Neural progenitor cell (in vitro differentiated cells): ENCODE measurements at regions not wholly inside any gene's neighbourhood (a gene's known extent, or its start where the extent isn't known, plus 50 kb on each side); places are given as distances from the start of the nearest gene placed in this dataset.
"Not testable (repeated sequence)": the region's sequence is repeated elsewhere in the genome, so short reads cannot be mapped to it uniquely, and the experiment has no call there.

ENCODE experiments used
- DNase-seq: peaks from one replicate; pipeline ENCODE4 v3.0.0-alpha.2; 2016; ENCODE audit warnings: low spot score
- H2AFZ ChIP-seq: fragments of 200-600 bp; sonication (generic); replicated peaks from 2 replicates; pipeline ENCODE4 v1.6.1; 2016; ENCODE audit warnings: antibody characterized with exemption
- H3F3A ChIP-seq: fragments of 200-600 bp; sonication (generic); 2 replicates; pipeline ENCODE4 v1.6.1; 2016; ENCODE audit warnings: antibody characterized with exemption, low read depth
- H3K27ac ChIP-seq: fragments of 200-600 bp; sonication (generic); 2 replicates; pipeline ENCODE4 v1.5.1; 2016; ENCODE audit warnings: mild to moderate bottlenecking
- H3K27me3 ChIP-seq: fragments of 200-600 bp; sonication (generic); 2 replicates; pipeline ENCODE4 v1.6.1; 2016; ENCODE audit warnings: mild to moderate bottlenecking, moderate library complexity
- H3K36me3 ChIP-seq: fragments of 200-600 bp; sonication (generic); 2 replicates; pipeline ENCODE4 v1.5.1; 2016
- H3K4me1 ChIP-seq: fragments of 200-600 bp; sonication (generic); 2 replicates; pipeline ENCODE4 v1.6.1; 2016; ENCODE audit warnings: mixed run types
- H3K4me2 ChIP-seq: fragments of 200-600 bp; sonication (generic); 2 replicates; pipeline ENCODE4 v1.6.1; 2016
- H3K4me3 ChIP-seq: fragments of 200-600 bp; sonication (generic); 2 replicates; pipeline ENCODE4 v1.5.1; 2016
- H3K79me2 ChIP-seq: fragments of 200-600 bp; sonication (generic); 2 replicates; pipeline ENCODE4 v1.6.1; 2016; ENCODE audit warnings: low read depth
- H3K9ac ChIP-seq: fragments of 200-600 bp; sonication (generic); 2 replicates; pipeline ENCODE4 v1.6.1; 2016
- H3K9me3 ChIP-seq: fragments of 200-600 bp; sonication (generic); 2 replicates; pipeline ENCODE4 v1.5.1; 2016; ENCODE audit warnings: low read depth
- H4K20me1 ChIP-seq: fragments of 200-600 bp; sonication (generic); 2 replicates; pipeline ENCODE4 v1.6.1; 2016; ENCODE audit warnings: low read depth
- H3K27ac Mint-ChIP-seq: 3 replicates; pipeline ENCODE4 v1.8.0; 2021; ENCODE audit warnings: mixed read lengths
- H3K27me3 Mint-ChIP-seq: 2 replicates; pipeline ENCODE4 v1.8.0; 2022; ENCODE audit warnings: low read depth, mild to moderate bottlenecking, inconsistent platforms, moderate library complexity, mixed read lengths; ENCODE audit not compliant: insufficient read depth
- H3K36me3 Mint-ChIP-seq: 3 replicates; pipeline ENCODE4 v1.8.0; 2021; ENCODE audit warnings: mixed read lengths
- H3K4me1 Mint-ChIP-seq: 3 replicates; pipeline ENCODE4 v1.8.0; 2021; ENCODE audit warnings: mixed read lengths
- H3K4me3 Mint-ChIP-seq: 3 replicates; pipeline ENCODE4 v1.8.0; 2021; ENCODE audit warnings: mild to moderate bottlenecking, moderate library complexity, mixed read lengths
- H3K9me3 Mint-ChIP-seq: 3 replicates; pipeline ENCODE4 v1.8.0; 2020; ENCODE audit warnings: mixed read lengths
- EZH2 ChIP-seq: fragments of 200-600 bp; sonication (generic); IDR thresholded peaks from 2 replicates; pipeline ENCODE4 v1.6.1; 2017; ENCODE audit warnings: antibody characterized with exemption, mild to moderate bottlenecking, moderate library complexity
- EZH2phosphoT487 ChIP-seq: fragments of 200-600 bp; sonication (generic); IDR thresholded peaks from 2 replicates; pipeline ENCODE4 v1.6.1; 2017; ENCODE audit warnings: antibody characterized with exemption
- TF ChIP-seq, protein P1 (sequence below): fragments of 200-600 bp; sonication (generic); IDR thresholded peaks from 2 replicates; pipeline ENCODE4 v1.5.1; 2017; ENCODE audit warnings: antibody characterized with exemption, mild to moderate bottlenecking

DNA sequence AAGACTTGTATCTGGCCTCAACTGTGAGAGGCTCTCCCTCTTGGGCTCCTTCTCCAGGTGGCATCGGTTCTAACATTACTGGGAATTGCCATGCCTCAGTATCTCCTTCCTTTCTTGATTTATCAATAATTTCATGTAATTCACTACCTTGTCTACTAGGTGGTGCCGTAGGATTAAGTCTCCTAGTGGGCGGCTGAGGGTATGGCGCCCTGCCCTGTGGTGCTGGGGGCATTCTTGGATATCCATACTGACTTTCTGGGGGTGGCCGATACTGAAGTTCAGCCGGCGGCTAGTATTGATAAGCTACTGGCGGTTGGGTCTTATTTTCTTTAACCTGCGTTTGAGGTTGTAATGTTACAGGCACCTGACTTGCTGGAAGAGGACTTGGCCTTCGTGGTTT is 164.2 kb upstream of the TMPRSS15 start:
- H3K27me3 Mint-ChIP-seq, H3K27me3 ChIP-seq, H3K27ac ChIP-seq, H3K4me3 Mint-ChIP-seq, H3K36me3 ChIP-seq, H3K4me3 ChIP-seq, H3K4me1 ChIP-seq, H3K9me3 ChIP-seq, H3K4me2 ChIP-seq, H3K27ac Mint-ChIP-seq, DNase-seq, H3K9ac ChIP-seq, H3K79me2 ChIP-seq, H3K4me1 Mint-ChIP-seq, H3K36me3 Mint-ChIP-seq, H3K9me3 Mint-ChIP-seq, H3F3A ChIP-seq, H4K20me1 ChIP-seq, H2AFZ ChIP-seq: not testable (repeated sequence)
- TF ChIP-seq, protein P1, sequence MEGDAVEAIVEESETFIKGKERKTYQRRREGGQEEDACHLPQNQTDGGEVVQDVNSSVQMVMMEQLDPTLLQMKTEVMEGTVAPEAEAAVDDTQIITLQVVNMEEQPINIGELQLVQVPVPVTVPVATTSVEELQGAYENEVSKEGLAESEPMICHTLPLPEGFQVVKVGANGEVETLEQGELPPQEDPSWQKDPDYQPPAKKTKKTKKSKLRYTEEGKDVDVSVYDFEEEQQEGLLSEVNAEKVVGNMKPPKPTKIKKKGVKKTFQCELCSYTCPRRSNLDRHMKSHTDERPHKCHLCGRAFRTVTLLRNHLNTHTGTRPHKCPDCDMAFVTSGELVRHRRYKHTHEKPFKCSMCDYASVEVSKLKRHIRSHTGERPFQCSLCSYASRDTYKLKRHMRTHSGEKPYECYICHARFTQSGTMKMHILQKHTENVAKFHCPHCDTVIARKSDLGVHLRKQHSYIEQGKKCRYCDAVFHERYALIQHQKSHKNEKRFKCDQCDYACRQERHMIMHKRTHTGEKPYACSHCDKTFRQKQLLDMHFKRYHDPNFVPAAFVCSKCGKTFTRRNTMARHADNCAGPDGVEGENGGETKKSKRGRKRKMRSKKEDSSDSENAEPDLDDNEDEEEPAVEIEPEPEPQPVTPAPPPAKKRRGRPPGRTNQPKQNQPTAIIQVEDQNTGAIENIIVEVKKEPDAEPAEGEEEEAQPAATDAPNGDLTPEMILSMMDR, result peak; percentile 48

DNA sequence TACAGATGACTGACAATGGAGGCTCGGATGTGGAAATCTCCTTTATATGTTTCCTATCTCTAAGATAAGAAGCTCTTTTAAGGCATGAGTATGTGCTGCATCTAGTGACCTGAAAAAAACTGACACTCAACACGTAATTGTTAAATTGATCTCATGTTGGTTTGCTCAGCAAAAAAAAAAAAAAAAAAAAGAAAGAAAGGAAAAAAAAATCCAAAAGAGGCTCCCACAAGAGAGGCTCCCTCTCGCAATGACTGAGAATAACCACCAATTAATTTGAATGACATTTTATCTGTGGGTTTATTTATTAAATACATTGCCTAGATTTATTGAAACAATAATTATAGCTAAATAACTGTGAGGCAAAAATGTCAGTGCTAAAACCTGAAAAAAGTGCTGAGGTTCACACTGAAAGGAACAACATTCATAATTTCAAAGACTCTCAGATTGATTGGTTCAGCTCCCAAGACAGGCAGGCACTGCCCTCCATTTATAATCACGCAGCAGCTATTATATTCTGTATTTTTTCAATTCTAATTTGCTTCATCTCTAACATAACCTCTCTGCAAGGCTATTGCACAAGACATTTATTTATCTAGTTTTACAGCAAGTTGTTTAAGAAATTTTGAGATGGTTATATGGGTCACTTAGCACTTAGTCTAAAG is 184.5 kb upstream of the TMPRSS15 start:
- H3K4me3 ChIP-seq, result no peak overlapping the region
- peak overlapping the region; percentile 58 for H3K27ac ChIP-seq
- Mint-ChIP-seq H3K4me3 (no peak overlapping the region), H3K36me3 (no peaks in the 10 kb centered on the region), H3K4me1 (no peaks in the 10 kb centered on the region), H3K27me3 (peaks cover 2% of the 10 kb centered on the region), H3K9me3 (no peaks in the 10 kb centered on the region), H3K27ac (no peak overlapping the region)
- no peak for DNase-seq
- no peak overlapping the region for H3K9ac ChIP-seq
- no peaks in the 10 kb centered on the region for H3K36me3 ChIP-seq
- no peaks in the 10 kb centered on the region for H4K20me1 ChIP-seq
- TF ChIP-seq, protein P1, result no peak
- TF ChIP-seq EZH2phosphoT487 (no peak), EZH2 (no peak)
- H3K9me3 ChIP-seq, result no peaks in the 10 kb centered on the region
- H2AFZ ChIP-seq, result no peak overlapping the region
- no peaks in the 10 kb centered on the region for H3K27me3 ChIP-seq
- peak overlapping the region; percentile 31 for H3K4me2 ChIP-seq
- H3K79me2 ChIP-seq, result no peaks in the 10 kb centered on the region
- H3F3A ChIP-seq, result peaks cover 6% of the 10 kb centered on the region
- peaks cover 17% of the 10 kb centered on the region for H3K4me1 ChIP-seq

DNA sequence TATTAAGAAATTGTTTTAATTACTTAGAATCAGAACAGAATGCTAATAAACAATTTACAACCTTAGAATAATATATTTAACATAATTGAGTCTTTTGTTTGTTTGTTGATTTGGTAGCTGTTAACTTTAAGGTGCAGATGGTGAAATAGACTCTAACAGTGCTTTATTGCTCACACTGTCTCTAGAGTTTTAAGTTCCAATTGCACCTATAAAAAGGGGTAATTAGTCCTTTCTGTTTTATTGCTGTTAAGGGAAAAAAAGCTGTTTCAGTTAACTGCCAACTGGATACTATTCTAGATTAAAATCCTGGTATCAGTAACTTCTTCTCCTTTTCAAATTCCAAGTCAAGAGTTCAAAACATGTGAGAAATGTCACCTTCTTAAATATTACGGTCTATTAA is 197.6 kb upstream of the TMPRSS15 start:
- no peak overlapping the region for H3K27ac Mint-ChIP-seq
- Histone ChIP-seq H3K9me3 (no peaks in the 10 kb centered on the region), H3K4me2 (no peak overlapping the region), H3K79me2 (no peaks in the 10 kb centered on the region), H3F3A (no peaks in the 10 kb centered on the region), H3K4me3 (no peak overlapping the region), H2AFZ (no peak overlapping the region), H3K9ac (no peak overlapping the region), H3K27me3 (no peaks in the 10 kb centered on the region), H3K27ac (no peak overlapping the region), H3K4me1 (no peaks in the 10 kb centered on the region), H3K36me3 (no peaks in the 10 kb centered on the region), H4K20me1 (no peaks in the 10 kb centered on the region)
- no peaks in the 10 kb centered on the region for H3K36me3 Mint-ChIP-seq
- H3K4me3 Mint-ChIP-seq, result no peak overlapping the region
- DNase-seq, result no peak
- TF ChIP-seq EZH2phosphoT487 (no peak), EZH2 (no peak)
- TF ChIP-seq, protein P1, result no peak
- H3K4me1 Mint-ChIP-seq, result peaks cover 4% of the 10 kb centered on the region
- peaks cover 2% of the 10 kb centered on the region for H3K27me3 Mint-ChIP-seq
- peaks cover 6% of the 10 kb centered on the region for H3K9me3 Mint-ChIP-seq
